ENCODE measurements at regions not wholly inside any gene's neighbourhood (a gene's known extent, or its start where the extent isn't known, plus 50 kb on each side); places are given as distances from the start of the nearest gene placed in this dataset.

DNA sequence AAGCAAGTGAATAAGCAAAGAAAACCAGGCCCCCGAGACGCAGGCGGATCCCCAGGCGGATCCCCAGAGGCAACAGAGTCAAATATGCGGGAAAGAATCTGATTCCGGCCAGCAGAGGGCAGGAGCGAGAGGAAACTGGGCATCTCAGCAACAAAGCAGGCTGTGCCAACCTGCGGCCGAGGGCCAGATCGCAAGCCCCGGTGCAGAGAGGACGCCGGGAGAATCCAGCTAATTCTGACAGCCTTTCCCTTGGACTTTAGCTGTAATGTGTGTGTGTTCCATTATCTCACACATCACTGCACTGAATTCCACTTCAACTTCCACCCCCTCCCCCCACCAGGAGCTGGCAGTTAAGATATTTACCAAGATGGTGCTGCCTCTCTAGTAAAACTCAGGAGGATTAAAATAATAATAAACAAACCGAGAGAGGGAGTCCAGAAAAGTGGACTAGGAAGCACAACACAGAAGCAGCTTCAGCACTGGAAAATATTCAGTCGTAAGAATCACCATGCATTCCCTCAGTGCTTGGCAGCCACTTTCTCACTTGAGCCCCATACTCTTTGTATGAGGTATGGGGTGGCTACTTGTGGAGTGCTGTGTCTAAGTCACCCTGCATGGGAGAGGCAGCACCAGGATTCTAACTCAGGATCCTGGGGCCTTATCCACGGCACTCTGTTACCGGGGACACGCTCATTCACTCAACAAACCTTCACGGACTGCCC, 66.2 kb upstream of the SNX9 start:
- peak; percentile 85 for DNase-seq

DNA sequence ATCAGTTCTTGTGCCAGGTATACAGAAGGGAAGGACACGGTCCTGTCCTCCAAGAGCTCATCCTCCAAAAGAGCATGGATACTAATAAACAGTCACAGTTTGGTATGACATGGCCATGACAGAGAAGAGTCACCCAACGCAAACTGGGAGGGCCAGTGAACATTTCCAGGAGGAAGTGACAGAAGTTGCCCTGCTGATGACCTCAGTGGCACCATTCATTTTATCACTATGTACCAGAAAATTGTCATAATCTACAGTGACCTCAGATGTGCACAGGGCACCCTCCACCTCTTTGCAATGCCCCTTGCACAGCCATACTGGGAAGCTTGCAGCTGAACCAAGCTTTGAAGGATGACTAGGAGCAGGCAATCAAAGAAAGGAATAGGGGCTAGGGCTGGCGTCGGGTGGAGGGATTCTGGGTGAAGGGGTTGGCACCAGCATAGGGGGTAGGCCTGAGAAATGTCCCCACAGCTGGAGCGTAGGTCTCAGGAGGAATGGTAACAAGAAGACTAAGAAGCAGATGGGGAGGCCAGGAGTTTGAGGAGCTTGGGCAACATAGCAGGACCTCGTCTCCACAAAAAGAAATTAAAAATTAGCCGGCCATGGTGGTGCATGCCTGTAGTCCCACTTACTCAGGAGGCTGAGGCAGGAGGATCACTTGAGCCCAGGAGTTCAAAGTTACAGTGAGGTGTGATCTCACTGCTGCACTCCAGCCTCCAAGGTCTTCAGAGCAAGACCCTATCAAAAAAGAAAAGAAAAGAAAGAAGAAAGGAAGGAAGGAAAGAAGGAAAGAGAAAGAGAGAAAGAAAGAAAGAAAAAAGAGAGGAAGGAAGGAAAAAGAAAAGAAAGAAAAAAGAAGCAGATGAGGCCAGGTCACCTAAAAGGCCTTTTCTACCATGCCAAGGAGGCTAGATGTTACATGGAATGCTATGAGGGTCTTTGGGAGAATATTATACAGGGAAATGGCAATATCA, 65.3 kb upstream of the SNX9 start:
- DNase-seq: no peak

DNA sequence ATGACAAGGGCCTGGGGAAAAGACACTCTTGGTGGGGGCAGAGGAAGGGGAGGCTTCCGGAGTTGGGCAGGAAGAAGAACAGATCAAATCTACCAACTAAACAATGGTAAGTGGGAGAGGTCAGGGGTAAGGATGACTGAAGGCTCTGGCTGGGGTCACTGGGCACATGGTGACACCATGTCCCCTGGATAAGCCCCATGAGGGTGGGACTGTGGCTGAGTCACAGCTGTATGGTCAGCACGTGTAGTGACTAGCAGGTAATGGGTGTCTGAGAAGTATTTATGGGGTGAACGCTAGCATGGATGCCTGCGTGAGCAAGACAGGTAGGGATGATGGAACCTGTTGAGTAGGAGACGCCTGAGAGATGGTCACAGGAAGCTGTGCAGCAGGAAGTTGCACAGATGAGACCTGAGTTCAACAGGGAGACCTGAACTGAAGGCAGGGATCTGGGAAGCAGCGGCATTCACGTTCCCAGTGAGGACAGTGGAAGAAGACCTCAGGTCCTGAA, 64.5 kb upstream of the SNX9 start:
- DNase-seq: no peak

DNA sequence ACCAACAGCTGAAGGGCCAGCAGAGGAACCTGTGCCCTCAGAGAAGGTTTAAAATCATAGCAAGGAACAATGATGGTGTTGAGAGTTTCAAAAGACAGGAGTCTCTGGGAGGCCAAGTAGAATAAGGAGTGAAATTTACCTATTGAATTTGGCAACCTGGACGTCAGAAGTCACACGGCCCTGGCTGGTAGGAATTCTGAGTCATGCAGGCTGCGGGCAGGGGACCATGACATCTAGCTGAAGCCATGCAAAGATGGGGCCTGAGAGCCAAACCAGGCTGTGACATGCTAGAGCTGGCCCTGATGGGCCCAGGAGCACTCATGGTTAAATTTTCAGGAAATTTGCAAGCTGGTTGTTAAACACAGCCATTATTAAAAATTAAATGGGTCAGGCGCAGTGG, 64.0 kb upstream of the SNX9 start:
- no peak for DNase-seq

DNA sequence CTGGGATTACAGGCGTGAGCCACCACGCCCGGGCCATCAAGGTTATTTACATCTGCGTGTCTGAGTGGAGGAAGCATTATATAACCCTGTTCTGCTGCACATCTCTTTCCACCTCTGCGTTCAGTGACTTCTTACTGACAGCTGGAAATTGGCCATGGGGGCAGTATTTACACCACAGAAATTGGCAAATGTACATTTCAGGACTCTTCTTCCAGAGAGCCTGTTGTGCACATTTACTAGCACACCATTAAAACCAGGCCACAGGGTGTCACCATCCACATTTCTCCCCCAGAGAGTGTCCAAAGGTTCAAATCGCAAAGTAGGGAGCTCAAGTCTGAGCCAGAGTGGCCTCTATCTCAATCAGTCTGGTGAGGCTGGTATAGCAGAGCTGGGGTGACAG, 62.9 kb upstream of the SNX9 start:
- DNase-seq: no peak

DNA sequence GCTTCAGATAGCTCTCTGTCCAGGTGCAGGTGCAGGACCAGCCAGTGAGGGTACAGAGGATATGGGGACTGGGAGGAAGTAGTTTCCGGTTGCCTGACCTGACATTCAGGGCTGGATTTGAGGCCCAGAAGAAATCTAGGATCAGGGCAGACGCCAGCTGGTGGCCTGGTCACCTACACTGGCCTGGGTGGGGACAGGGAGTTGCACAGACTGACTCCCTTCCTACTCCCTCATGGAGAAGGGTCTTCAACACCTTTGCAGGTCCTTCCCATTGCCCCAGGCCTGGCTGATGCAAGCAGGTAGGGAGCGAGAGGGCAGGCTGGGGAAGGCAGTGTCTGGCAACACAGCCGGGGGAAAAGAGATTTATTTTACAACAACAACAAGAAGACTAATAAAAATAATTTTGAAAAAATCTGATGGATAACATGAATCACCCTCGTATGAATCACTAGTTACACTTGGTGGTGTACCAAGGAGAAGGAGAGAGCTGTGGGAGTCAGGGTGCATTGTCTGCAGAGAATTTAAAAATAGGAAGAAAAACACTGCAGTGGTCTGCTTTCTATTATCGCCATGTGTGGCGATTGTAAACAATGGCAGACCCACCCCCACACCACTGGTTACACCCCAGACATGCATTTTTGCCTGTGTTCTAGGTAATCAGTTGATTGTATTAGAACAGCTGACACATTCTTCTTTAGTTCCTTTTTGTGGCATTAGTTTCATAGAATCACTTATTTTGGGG, 62.3 kb upstream of the SNX9 start:
- peak; percentile 56 for DNase-seq

DNA sequence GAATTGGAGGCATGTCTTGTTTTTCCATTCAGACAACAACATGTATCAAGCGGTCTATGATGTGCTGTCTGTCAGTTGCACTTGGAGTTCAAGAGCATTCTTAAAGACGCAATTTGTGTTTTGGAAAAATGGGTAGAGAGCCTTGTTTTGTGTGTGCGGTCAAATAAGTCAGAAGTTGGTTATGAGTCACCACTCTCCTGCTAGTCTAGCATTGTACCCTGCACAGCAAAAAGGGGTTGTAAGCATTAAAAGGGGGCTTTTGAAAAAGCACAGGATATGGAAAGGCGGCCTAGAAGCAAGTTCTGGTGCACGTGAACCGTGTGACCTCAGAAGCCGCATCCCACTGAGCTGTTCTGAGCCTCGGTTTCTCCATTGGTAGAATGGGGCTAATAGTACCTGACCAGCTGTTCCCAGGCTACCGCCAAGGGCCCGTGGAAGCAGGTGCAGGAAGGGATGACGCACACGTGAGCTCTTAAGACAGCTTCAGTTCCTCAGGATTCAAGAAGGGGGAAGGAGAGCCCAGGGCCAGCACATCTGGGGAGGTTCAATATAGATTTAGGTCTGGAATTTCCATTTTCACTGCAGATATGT, 61.6 kb upstream of the SNX9 start:
- peak; percentile 61 for DNase-seq

DNA sequence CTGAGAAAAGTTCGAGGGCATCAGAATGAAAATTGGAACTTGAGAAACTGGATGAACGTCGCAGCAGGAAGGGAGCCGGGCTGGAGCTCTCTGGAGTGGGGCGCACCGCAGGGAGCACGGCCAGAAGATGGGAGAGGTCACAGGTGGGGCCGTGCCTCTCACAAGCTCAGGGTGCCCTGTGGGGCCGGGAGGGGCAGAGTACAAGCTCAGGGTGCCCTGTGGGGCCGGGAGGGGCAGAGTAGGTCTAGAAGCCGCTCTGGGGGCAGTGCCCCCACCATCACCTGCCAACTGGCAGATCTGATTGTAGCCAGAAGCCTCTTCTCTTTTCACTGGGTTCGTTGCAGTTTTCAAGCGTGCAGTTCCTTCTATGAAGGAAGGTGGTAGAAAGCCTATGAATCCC, 61.1 kb upstream of the SNX9 start:
- DNase-seq: no peak

DNA sequence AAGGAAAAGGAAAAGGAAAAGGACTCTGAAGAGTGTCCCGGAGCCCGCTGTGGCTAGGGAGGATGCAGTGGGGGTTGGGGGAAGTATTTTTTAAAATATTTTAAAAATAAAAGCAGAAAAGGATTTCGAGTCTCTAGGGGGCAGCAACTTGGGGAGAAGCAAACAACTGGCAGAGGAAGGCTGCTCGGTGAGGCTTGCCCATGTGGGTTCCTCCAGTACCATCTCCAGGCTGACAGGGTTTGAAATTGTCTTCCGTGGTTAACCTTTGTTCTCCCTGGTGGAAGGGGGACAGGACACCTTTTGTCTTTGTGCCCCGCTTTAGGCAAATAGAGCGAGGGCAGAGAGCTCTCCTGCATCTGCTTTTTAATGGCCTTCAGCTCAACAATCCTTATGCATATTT, 60.4 kb upstream of the SNX9 start:
- DNase-seq: no peak

DNA sequence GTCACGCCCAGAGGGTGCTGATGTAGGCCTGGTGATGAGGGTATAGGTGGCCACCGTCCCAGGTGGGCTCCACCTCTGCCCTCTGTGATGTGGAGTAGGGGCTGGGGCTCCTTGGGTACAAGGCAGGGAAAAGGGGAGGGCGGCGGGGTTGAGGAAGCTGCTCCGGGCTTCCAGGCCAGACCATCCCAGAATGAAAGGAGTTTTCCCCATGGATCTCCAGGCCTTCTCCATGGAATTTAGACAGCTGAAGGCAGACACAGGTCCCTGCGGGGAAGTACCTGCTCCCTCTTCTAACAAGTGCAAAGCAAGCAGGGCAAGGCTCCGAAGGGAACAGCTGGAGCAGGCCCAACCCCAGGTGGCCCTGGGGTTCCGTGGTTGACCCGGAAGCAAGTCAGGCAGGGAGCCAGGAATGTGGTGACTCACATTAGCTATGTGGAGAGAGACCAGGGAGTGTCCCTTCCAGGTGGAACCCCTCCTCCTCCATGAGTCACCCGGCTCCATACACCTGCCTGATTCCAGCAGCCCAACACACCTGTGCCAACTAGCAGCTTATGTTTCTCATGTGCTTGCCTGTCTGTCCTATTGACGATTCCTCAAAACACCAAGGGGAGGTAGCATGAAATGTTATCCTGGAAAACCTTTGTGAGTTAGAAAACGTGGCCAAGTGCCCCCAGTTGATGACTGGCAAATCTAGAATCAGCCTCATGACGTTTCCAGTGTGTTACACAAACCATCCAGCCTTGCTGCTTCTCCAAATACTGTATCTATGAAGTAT, 59.7 kb upstream of the SNX9 start:
- DNase-seq: peak; percentile 34

DNA sequence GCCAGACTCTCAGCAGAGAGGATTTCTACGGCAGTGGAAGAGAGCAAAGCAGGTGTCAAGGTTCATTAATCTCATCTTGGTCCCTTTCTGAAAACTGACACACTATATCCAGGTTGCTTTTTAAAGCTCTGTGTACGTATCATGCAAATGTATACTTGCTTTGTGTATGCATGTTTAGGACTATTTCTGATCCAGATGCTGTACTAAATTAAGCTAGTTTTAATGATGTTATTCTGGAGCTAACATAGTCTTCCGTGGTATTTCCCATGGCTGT, 59.2 kb upstream of the SNX9 start:
- no peak for DNase-seq

DNA sequence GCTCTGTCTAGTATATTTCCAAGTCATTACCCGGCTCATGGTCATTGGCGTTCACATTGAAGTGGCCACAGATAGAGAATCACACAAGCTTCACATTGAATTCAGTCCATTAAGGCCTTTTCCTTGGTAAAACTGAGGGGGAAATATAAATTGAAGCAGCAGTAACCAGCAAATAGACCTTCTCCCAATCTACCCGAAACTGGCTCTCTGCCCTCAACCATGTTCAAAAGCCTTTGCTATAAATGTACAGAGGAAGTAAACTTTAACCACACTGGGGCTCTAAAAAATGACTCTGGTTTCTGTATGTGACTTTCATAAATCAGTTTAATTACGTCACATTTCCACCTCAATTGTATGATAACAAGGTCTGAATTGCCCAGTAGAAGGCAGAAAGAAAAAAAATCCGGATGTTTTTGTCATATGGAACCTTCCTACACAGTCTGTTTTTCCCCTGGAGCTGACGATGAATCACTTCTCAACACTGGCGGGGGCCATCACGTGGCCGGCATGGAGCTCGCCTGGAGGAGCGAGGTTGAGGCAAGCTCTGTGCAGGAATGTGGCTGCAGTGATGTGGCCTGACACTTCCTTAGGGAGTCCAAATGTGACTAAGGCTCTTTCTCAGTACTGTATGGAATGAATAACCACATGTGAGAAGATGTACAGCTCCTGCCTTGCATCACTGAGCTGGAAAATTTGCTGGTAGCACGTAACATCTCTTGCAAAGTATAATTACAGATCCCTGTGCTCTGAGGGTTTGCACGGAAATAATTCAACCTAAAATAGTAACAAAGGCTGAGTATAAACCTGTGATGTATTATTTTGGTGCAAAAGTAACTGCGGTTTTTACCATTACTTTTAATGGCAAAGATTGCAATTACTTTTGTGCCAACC, 58.6 kb upstream of the SNX9 start:
- peak; percentile 89 for DNase-seq

DNA sequence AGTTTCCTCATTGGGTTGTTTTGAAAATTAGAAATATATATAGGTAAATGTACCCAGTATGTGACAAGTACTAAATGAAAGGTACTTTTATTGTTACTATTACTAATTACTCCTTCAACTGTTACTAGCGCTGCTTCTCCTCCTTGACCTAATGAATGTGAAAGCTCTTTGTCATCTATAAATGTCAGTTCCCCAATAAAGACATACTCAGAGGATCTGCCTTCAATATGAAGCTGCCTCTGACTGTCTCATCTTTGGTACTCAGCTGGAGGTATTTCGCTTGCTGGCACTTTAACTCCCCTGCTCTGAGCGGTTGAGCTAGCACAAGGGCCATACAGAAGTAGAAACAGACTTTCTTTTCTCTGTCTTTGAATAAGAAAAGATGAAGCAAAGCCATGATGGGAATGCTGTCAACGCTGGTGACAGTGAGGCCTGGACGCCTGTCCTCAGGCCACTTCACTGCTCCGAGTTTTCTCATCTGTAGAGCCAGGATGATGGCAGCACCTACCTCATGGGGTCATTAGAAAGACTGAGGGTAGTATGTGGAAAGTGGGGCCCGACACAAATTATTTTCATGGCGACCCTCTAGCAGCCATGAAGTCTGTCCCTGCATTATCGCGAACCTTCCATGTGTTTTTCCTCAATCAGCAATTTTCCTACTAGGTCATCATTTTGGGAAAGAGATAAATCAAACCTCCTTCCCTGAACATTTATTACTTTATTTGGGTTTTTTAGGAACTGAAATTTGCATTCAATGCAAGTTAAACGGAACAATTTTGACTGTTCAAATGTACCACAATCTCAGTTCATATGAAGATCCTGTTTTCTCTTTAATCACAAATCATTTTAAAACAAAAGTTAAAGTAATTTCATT, 55.9 kb upstream of the SNX9 start:
- no peak for DNase-seq

DNA sequence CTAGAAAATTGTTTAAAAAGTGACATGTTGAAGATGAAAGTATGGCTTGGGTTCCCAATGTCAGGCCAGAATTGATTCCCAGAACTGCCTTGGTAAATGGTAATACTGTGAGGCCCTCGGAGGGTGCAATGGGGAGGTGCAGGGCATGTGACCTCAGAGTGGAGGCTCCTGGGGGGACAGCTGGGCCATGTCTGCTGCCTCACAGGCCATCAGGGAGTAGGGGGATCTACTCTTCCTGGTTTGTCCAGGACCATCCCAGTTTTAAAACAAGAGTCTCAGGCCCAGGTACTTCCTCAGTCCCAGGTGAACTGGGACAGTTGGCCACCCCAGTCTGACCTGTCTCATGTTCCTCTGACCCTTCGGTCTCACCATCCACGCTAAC, 55.3 kb upstream of the SNX9 start:
- DNase-seq: no peak

DNA sequence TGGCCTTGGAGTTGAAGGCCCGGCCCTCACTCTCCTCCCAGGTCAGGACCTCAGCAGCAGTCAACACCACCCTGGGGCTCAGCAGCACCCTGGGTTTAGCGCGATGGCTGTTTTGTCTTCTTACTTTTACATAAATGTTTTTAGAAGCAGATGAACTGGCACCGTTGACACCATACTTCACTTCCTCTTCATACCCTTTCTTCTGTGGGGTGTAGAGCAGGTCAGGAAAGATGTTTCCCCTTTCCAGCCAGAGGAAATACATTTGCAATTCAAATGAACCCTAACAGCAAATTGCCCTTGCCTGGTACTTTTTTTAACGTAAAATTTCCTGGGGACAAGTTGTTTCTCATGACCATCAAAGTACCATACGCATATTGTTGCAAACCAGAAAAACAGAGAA, 54.7 kb upstream of the SNX9 start:
- no peak for DNase-seq

DNA sequence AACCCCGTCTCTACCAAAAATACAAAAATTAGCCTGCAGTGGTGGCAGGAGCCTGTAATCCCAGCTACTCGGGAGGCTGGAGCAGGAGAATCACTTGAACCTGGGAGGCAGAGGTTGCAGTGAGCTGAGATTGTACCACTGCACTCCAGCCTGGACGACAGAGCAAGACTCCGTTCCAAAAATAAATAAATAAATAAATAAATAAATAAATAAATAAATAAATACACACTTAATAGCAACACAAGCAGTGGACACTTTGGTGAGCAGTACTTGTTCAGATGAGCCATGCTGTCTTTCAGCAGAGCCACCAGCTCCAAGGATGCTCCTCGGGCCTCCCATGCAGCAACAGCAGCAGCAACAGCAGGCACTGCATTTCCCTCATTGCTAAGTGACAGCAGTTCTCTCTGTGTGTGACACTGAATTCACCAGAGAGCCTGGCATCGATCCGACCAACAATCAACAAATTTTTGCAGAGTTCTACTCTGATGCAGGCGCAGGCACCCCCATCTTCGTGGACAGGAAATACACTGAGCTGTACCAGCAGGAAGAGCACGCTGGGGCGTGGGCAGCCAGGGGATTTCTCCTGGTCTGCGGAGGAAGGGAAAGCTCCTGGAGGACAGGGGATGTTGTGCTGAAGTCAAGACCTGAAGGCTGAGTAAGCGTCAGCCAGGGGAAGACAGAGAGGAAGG, 54.0 kb upstream of the SNX9 start:
- no peak for DNase-seq

DNA sequence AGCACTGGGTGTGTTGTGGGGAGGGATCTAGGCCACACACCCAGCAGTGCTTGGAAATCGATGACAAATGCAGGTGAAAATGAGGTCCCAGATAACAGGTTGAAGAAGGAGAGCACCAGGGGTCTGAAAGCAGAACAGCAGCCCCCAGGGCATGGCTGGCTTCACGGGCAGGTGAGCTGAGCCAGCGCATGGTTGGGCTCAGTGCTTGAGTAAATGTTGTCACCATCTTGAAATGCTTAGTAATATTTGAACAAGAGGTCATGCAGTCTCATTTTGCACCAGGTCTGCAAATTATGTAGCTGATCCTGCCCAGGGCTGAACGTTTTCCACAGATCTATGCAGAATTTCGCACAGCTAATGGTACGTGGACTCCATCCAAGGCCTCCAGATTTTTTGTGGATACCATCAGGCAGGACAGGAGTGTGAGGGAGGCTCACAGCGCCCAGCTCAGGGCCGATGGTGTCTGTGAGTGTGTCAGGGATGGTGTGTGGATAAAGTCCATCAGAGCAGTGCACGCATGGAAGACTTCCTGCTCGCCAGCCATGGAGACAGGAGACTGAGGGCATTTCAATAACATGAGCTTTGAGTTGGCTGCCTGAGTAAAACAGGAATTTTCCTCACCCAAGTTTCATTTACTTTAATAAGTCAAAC, 53.1 kb upstream of the SNX9 start:
- no peak for DNase-seq

DNA sequence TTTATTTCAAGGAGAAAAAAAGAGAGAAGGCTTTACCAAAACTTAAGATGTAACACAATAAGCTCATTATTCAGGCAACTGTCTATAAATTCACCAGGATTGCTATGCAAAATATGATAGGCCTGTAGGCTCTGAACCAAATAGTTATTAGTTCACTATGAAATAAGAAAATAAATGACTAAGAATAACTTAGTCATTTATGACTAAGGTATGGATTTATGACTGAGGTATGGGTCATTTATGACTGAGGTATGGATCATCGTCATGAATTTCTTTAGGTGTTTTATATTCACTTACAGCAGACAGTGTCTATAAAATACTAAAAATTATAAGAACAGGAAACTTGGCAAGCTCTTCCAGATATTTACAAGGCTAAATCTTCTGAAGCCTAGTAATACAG, 52.1 kb upstream of the SNX9 start:
- DNase-seq: no peak

DNA sequence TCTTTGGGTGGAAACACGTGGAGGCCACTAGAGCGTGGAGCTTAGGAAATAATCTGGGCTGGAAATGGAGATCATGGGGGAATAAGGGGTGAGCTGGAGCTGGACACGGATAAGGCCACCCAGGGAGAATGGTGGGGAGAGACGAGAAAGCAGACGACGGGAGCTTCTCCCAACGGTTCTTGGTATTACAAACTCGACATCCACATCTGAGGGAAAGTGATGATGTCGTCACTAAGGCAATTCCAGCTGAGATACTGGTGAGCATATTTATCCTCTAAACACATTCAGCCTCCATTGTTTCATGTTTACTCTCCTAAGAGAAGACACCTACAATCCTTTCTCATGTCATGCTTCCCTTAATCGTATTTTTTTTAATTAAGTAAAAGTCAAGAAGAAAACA, 50.2 kb upstream of the SNX9 start:
- no peak for DNase-seq

All from stimulated activated CD4-positive, alpha-beta T cell treated with anti-CD3 and anti-CD28 coated beads, Interleukin-4, amount 100 ng/mL, for 24 hours (primary cell).